GDM1 (cell line): ENCODE measurements at regions not wholly inside any gene's neighbourhood (a gene's known extent, or its start where the extent isn't known, plus 50 kb on each side); places are given as distances from the start of the nearest gene placed in this dataset.

Experiments
- DNase-seq: peaks from one replicate; lab custom pipeline; 2025; lab: John Stamatoyannopoulos, UW

DNA sequence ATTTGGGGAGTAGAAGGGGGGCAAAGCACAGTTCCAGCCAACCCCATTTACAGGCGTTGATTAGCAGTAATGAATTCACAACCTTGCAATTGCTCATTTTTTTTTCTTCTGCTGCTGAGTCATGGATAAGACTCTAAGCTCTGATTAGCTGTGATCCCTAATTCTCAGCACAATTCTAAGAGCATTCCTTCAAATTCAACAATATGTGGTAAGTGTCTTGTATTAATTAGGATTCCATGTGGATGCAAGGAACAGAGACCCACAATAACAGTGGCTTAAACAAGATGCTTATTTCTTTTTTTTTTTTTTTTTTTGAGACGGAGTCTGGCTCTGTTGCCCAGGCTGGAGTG, 133.4 kb downstream of the PALM2AKAP2 start:
- no peak for DNase-seq

GRCh38 chr9:109914280-109915027, 134.5 kb downstream of the PALM2AKAP2 start:
- DNase-seq = no peak

GRCh38 chr9:109916316-109916715, 136.3 kb downstream of the PALM2AKAP2 start:
- DNase-seq = no peak

DNA sequence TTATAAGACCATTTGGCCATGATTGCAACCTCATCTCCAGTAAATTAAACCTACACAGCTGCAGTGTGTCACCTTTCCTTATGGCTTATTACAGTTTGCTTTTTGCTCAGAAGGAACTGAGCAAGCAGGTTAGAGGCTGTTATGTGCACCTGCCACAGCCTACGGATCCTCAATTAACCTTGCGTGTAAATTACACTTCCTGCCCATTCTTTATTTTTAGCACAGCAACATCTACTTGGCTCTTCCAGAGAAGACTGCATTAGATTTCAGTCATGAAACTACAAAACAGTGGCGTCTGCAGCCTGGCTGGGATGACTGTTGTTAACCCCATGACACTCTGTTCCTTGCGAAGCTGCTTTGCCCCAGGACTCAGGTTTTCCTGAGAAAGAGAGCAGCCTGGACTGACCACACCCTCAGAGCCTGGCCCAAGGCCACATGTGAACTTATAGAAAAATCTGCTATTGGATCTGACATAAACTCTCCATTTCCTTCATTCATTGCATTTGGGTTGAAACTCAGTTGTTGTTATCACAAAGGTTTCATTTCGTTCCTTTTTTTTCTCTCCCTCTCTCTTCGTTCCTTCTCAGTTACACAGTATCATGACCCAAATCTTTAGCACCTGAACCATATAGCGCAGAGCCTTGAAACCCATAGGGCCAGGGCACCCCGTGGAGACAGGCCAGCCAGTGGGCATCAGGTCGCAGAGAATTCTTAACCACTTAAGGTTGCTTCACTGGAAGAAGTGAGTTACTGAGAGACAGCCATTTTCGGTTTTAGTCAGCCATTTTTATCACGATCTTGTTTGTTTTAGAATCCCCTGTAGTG, 138.6 kb downstream of the PALM2AKAP2 start:
- no peak for DNase-seq

DNA sequence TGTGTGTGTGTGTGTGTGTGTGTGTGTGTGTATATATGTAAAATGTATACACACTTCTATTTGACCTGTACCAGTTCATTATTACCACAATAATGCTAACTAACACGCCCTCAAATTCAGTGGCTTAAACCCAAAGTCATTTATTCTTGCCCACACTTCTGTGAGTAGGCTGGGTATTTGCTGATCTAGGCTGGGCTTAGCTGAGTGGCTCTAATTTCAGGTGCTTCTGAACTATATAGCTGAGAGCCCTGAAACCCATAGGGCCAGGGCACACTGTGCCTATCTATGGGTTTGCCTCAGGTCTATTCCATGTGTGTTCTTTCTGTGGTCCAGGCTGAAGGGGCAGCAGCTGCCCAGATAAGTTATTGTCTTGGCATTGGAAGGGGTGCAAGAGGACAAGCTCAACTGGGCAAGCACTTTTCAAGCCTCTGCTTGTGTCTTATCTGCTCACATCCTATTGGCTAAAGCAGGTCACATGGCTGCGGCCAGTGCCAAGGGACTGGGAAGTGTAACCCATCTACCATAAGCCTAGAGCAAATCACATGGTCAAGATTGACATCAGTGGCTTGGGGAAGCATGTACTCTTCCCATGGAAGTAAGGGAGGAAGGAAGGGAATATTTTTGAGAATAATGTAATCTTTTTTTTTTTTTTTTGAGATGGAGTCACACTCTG, 139.9 kb downstream of the PALM2AKAP2 start:
- no peak for DNase-seq

- DNase-seq = no peak
These were observed 142.8 kb downstream of the PALM2AKAP2 start for GRCh38 chr9:109922617-109923470.

DNA sequence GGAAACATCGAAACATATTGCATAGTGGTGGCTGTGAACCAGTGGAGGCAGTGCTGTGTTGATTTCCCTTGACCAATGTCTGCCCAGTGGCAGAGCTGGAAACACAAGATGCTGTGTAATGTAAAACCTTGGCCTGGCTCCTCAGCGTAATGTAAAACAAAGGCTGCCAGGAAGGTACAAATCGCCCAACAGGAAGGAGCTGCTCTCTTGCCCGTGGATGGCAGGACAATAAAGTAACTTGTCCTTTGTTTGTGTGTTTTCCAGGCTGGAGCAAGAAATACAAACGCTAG, 143.4 kb downstream of the PALM2AKAP2 start:
- no peak for DNase-seq

DNA sequence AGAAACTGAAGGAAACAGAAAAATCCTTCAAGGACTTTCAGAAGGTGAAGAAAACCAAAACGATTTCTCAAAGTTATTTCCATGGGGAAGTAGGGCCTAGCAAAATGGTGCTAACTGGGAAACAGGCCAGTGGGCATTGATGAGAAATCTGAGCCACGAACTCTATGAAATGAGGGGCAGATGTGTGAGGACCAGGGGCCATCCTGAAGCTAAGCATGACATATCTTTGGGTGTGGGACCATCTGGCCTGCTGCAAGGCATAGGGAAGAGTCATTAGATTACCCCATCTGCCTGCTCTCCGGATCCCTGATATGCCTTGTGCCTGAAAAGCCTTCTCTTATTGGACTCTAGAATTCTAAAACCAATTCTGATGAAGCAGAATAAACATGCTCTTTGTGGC, 143.8 kb downstream of the PALM2AKAP2 start:
- no peak for DNase-seq

- DNase-seq = no peak
These were observed 145.8 kb downstream of the PALM2AKAP2 start for GRCh38 chr9:109925799-109926198.

- DNase-seq = no peak
These were observed 146.4 kb downstream of the PALM2AKAP2 start for GRCh38 chr9:109926421-109926869.

DNA sequence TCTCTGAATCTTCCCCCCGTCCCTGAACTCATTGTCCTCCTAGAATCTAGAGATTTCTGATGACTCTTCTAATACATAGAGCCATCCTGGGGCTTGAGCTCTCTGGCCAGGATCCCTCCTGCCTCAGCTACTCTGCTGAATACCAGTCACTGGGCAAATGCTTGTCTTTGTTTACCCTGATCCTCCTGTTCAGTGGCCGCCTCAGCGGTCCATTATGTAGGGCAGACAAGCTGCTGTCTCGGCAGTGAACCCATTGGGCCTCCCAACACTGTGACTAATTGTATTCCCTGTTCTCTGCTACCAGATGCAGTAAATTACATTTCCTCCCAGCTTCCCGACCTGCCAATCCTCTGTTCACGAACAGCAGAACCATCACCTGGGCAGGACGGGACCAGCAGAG, 151.6 kb downstream of the PALM2AKAP2 start:
- DNase-seq = no peak

- DNase-seq = no peak
These were observed 154.3 kb downstream of the PALM2AKAP2 start for GRCh38 chr9:109934136-109934856.

DNA sequence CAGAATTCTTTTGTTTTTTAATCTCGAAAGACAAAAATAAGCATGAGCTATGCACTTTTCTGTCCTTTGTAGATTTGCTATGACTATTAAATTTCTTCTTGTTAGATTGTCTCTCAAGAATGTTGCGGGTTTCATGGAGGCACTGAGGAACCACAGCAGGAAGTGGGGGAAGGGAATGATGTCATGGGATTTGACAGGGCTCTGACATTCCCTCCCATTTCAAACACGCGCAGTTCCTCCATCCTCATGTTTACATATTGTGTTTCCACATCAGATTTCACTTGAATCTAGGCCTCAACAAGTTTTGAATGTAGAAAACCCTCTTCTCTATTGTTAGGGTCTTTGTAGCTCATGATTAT, 154.8 kb downstream of the PALM2AKAP2 start:
- no peak for DNase-seq

- no peak for DNase-seq
These were observed 155.5 kb downstream of the PALM2AKAP2 start for GRCh38 chr9:109935406-109936087.

DNA sequence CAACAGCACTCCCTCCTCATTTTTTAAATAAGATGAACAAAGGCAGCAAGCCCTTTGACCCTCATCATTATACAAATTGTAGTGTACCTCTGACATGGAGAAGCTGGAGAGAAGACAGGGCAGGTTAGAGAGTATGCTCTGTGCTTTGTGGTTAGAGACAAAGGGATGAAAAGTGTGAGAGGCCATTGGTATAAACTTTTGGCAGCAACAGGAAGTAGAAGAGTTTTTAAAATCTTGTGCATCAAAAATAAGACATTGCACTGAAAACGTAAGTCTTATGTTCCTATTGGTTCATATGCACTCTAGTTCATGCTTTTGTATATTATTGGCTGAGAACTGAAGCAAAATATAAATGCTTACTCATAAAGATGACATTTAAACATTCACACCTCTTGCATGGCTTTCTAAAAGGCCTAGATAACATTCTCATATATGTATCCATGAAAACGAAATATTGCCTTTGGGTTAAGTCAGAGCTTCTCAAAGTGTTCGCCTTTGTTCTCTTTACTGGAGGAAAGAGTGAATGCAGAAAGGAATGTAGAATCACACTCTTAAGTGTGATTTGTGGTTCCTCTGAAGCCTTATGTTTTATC, 158.0 kb downstream of the PALM2AKAP2 start:
- no peak for DNase-seq

DNA sequence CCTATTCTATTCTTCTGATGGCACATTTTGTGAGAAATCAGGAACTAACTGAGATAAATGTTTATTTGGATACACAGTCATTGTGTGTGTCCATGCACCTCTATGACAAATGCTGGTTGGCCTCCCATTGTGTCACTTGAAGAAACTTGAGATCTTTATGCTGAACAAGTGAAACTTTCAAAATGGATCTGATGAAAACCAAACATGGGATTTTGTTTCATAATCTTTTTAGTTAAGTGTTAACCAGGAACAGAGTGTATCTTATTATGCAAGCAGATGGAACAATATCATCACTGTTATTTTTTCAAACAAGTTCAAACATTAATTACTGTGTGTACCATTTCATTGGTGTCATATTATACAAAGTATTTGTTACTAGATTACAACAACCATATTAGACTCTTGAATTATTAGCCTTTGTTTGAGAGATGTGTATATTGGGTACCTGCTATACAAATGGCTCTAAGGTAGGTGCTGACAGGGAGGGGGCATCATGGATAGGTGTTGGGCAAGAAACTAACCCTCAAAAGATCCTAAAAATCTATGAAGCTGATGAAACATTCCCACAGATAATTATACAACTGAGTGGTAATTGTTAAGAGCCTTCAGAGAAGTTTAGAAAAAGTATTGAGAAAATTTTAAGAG, 159.8 kb downstream of the PALM2AKAP2 start:
- DNase-seq = no peak

GRCh38 chr9:109940561-109940960, 160.6 kb downstream of the PALM2AKAP2 start:
- DNase-seq = peak; percentile 1

- DNase-seq = no peak
These were observed 161.8 kb downstream of the PALM2AKAP2 start for GRCh38 chr9:109941771-109942170.

- DNase-seq = no peak
These were observed 165.6 kb downstream of the PALM2AKAP2 start for GRCh38 chr9:109945573-109945972.

DNA sequence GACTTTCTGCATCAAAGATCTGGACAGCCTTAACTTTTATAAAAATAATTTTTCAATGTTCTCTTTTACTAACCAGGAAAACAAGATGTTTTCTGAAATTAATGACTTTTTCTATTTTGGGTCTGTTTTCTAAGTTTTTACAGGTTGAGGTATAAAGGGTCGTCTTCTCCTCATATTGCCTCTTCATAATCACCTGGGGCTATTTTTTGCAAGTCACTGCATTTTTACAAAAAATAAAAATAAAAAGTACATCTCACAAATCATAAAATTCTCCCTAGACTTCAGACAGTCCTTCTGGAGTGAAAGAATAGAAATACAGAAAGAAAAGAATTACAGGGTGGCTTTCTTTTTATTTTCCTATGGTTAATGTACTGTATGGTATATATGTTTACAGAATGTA, 168.5 kb downstream of the PALM2AKAP2 start:
- no peak for DNase-seq
